Adrenal gland (tissue), 9 donors: ENCODE measurements at regions not wholly inside any gene's neighbourhood (a gene's known extent, or its start where the extent isn't known, plus 50 kb on each side); places are given as distances from the start of the nearest gene placed in this dataset.

Experiments
- DNase-seq, 7 donors: peaks; one replicate each; pipeline ENCODE4 v3.0.0-alpha.2; 2019 to 2020
- H3K27ac ChIP-seq, 5 donors: fragments of 200-600 bp; sonication (generic) in 4 of 5; 1 replicate in 3 of 5; 2 replicates in 2 of 5; pipeline versions ENCODE4 v1.5.1 to v1.8.0; 2016 to 2020; ENCODE audit warnings: mild to moderate bottlenecking in 1 of 5
- H3K27me3 ChIP-seq: fragments of 200-600 bp; 2 replicates; pipeline ENCODE4 v1.8.0; 2021
- H3K36me3 ChIP-seq, 2 donors: fragments of 200-600 bp; replicated peaks in 1 of 2; 1 replicate in 1 of 2; 2 replicates in 1 of 2; pipeline versions ENCODE4 v1.5.1 to v1.8.0; 2018 to 2022
- H3K4me1 ChIP-seq, 2 donors: fragments of 200-600 bp; replicated peaks in 1 of 2; 1 replicate in 1 of 2; 2 replicates in 1 of 2; pipeline versions ENCODE4 v1.5.1 to v1.8.0; 2018 to 2021
- H3K4me3 ChIP-seq, 4 donors: fragments of 200-600 bp; sonication (generic) in 3 of 4; one replicate each; pipeline ENCODE4 v1.5.1; 2016 to 2018
- H3K9me3 ChIP-seq, 3 donors: fragments of 200-600 bp; sonication (generic) in 1 of 3; replicated peaks in 1 of 3; 1 replicate in 2 of 3; 2 replicates in 1 of 3; pipeline versions ENCODE4 v1.5.1 to v1.8.0; 2016 to 2021
- POLR2A ChIP-seq, 2 donors: fragments of 450-650 bp; IDR thresholded peaks; one replicate each; pipeline ENCODE4 v1.6.1; 2017; ENCODE audit warnings: antibody characterized with exemption in 2 of 2, mild to moderate bottlenecking in 2 of 2, moderate library complexity in 1 of 2
- WGBS, 4 donors: extraction: QIAGEN DNeasy Blood & Tissue Kit in 2 of 4; methylation state at CpG; one replicate each; pipeline versions ENCODE4 v1.1.5 to v1.1.7; 2013 to 2017; 5-methylcytosine and 5-hydroxymethylcytosine counted together
- intact Hi-C, 2 donors: fragments of 100-400 bp; cut with DNase I; formaldehyde crosslinking; loops; one replicate each; pipeline versions ENCODE4 v1.14.1 to v1.15.0; 2022 to 2023
- TF ChIP-seq, protein P1 (sequence below), 6 experiments: fragments of 450-650 bp in 4 of 6; fragments of 200-600 bp in 2 of 6; sonication (generic) in 1 of 6; IDR thresholded peaks; 1 replicate in 5 of 6; 2 replicates in 1 of 6; pipeline versions ENCODE4 v1.5.1 to v1.8.0; 2016 to 2021; ENCODE audit warnings: antibody characterized with exemption in 6 of 6, mild to moderate bottlenecking in 2 of 6, moderate library complexity in 1 of 6
- donor health status: healthy with polysubstance abuse.
- donor health status: Bipolar disorder and iron deficiency.
- donor health status: DM: yes; HTN: yes; CAD: no.
- donor health status: DM: no; HTN: no; CAD: no.
- donor health status: DM: no; HTN: no; CAD: no.

DNA sequence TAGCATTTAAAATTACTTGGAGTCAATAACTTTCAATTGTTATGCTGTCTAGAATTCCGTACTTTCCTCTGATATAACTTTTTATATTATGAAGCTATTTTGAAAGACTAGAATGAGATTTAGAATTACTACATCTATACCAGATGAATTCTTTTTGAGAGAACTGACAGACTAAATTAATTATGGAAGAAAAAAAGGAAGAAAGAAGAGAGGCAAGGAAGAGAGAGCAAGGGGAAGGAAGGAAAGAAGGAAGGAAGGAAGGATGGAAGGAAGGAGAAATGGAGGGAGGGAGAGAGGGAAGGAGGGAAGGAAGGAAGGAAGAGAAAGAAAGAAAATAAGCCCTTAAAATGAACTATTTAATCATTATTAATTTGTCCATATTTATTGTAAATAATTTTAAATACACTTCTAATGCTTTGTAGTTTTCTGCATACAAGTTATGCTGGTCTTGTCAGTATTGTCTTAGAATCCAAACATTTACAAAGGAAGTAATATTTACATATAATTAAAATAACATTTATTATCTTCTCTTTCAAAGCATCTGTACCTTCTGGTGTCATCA is 280.4 kb upstream of the HSF2 start:
- intact Hi-C loops: no loop called here
- Histone ChIP-seq H3K4me1 (peaks cover 0 to 5% of the 10 kb centered on the region in 2 donors), H3K27me3 (no peaks in the 10 kb centered on the region), H3K4me3 (no peak overlapping the region), H3K27ac (no peak overlapping the region), H3K36me3 (no peaks in the 10 kb centered on the region), H3K9me3 (no peaks in the 10 kb centered on the region)
- TF ChIP-seq, protein P1, sequence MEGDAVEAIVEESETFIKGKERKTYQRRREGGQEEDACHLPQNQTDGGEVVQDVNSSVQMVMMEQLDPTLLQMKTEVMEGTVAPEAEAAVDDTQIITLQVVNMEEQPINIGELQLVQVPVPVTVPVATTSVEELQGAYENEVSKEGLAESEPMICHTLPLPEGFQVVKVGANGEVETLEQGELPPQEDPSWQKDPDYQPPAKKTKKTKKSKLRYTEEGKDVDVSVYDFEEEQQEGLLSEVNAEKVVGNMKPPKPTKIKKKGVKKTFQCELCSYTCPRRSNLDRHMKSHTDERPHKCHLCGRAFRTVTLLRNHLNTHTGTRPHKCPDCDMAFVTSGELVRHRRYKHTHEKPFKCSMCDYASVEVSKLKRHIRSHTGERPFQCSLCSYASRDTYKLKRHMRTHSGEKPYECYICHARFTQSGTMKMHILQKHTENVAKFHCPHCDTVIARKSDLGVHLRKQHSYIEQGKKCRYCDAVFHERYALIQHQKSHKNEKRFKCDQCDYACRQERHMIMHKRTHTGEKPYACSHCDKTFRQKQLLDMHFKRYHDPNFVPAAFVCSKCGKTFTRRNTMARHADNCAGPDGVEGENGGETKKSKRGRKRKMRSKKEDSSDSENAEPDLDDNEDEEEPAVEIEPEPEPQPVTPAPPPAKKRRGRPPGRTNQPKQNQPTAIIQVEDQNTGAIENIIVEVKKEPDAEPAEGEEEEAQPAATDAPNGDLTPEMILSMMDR (IDR thresholded peaks at IDR 0.05): no peak
- TF ChIP-seq POLR2A (IDR thresholded peaks at IDR 0.05): no peak
- WGBS, 4 donors: 81 to 91% (median 87%) methylated on average over 1 of the region's 1 CpG
- no peak for DNase-seq

DNA sequence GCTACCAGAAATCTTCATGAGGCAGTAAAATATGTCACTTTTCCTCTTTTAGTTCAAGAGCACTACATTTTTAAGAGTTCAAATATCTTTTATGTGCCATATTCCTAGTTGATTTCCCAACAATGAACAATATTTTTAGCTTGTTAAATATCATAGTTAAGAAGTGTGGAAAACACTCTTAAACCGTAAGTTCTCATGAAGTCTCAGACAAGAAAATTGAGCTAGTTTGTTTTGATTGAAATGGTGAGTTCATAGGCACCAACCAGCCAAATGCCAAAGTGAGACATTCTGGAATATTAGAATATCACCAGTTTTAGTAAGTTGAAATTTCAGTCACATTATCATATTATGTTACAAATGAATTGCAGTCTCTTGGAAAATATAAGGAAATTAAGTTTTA is 277.2 kb upstream of the HSF2 start:
- intact Hi-C loops: no loop called here

DNA sequence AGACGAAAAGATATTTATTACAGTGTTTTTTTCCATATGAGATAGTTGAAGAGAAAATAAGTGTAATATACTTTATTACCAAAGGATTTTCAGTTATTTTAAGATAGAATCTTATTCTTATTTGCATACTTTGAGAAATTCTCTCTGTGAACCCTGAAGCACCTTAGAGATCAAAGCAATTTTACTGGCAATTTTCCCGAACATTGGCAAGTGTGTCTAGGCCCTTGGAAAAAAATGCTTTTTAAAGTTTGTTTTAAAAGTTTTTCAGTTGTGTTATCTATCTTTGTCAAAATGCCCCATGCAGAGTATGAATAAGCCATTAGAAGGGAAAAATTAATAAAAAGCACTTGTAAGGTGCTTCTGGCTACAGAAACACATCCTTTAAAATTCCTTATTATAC is 276.8 kb upstream of the HSF2 start:
- no peak for DNase-seq
- H3K27ac ChIP-seq: no peak overlapping the region
- no peaks in the 10 kb centered on the region for H3K9me3 ChIP-seq
- TF ChIP-seq POLR2A (IDR thresholded peaks at IDR 0.05): no peak
- TF ChIP-seq, protein P1 (IDR thresholded peaks at IDR 0.05): no peak
- no peaks in the 10 kb centered on the region for H3K36me3 ChIP-seq
- H3K27me3 ChIP-seq: no peaks in the 10 kb centered on the region
- WGBS, 4 donors: 27 to 39% (median 35%) methylated on average over 2 of the region's 2 CpGs
- H3K4me1 ChIP-seq: peaks cover 0 to 5% of the 10 kb centered on the region in 2 donors
- H3K4me3 ChIP-seq: no peak overlapping the region
- intact Hi-C loops: no loop called here

More for the DNA sequence above, 277.2 kb upstream of the HSF2 start:
- WGBS, 4 donors: 64 to 69% (median 66%) methylated on average over 1 of the region's 1 CpG
- no peak for DNase-seq
- no peak overlapping the region for H3K27ac ChIP-seq
- no peak for TF ChIP-seq POLR2A (IDR thresholded peaks at IDR 0.05)
- TF ChIP-seq, protein P1 (IDR thresholded peaks at IDR 0.05): no peak
- no peak overlapping the region for H3K4me3 ChIP-seq
- no peaks in the 10 kb centered on the region for H3K36me3 ChIP-seq
- H3K27me3 ChIP-seq: no peaks in the 10 kb centered on the region
- H3K9me3 ChIP-seq: no peaks in the 10 kb centered on the region
- peaks cover 0 to 5% of the 10 kb centered on the region in 2 donors for H3K4me1 ChIP-seq

DNA sequence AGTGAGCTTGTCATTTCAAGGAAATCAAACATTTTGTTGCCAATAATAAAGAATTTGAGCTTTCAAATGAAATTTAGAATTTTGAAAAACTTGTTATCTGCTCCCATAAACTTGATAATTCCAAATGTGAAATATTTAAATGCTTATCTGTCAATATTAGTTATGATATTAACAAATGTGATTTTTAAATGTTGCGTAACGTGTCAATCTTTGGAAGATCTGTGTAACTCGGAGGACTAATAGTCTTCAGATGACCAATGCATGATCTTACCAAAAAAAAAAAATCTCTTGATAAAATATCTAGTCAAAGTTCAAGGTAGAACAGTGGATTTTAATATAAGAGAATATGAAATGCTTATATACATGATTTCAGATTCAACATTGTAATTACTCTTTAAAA is 274.5 kb upstream of the HSF2 start:
- no peaks in the 10 kb centered on the region for H3K27me3 ChIP-seq
- H3K36me3 ChIP-seq: no peaks in the 10 kb centered on the region
- no peak for TF ChIP-seq POLR2A (IDR thresholded peaks at IDR 0.05)
- TF ChIP-seq, protein P1 (IDR thresholded peaks at IDR 0.05): no peak
- no peaks in the 10 kb centered on the region for H3K9me3 ChIP-seq
- 90 to 95% (median 91%) methylated on average over 3 of the region's 3 CpGs for WGBS, 4 donors
- H3K4me3 ChIP-seq: no peak overlapping the region
- peaks cover 0 to 5% of the 10 kb centered on the region in 2 donors for H3K4me1 ChIP-seq
- no peak for DNase-seq
- intact Hi-C loops: no loop called here
- H3K27ac ChIP-seq: no peak overlapping the region
